NB4 (cell line): ENCODE measurements at regions not wholly inside any gene's neighbourhood (a gene's known extent, or its start where the extent isn't known, plus 50 kb on each side); places are given as distances from the start of the nearest gene placed in this dataset.

Experiments used
- MAX ChIP-seq: IDR thresholded peaks from 2 replicates; pipeline ENCODE4 v1.6.1; 2011; ENCODE audit warnings: low read depth, low read length
- MYC ChIP-seq: IDR thresholded peaks from 2 replicates; pipeline ENCODE4 v1.6.1; 2011; ENCODE audit warnings: low read depth, low read length
- POLR2A ChIP-seq: IDR thresholded peaks from 2 replicates; pipeline ENCODE4 v1.6.1; 2011; ENCODE audit warnings: mild to moderate bottlenecking; ENCODE audit not compliant: insufficient read length; ENCODE audit errors: extremely low read depth
- TF ChIP-seq, protein P1 (sequence below): IDR thresholded peaks from one replicate; pipeline ENCODE4 v1.5.1; 2012; ENCODE audit warnings: low read depth, low read length

- TF ChIP-seq, protein P1, sequence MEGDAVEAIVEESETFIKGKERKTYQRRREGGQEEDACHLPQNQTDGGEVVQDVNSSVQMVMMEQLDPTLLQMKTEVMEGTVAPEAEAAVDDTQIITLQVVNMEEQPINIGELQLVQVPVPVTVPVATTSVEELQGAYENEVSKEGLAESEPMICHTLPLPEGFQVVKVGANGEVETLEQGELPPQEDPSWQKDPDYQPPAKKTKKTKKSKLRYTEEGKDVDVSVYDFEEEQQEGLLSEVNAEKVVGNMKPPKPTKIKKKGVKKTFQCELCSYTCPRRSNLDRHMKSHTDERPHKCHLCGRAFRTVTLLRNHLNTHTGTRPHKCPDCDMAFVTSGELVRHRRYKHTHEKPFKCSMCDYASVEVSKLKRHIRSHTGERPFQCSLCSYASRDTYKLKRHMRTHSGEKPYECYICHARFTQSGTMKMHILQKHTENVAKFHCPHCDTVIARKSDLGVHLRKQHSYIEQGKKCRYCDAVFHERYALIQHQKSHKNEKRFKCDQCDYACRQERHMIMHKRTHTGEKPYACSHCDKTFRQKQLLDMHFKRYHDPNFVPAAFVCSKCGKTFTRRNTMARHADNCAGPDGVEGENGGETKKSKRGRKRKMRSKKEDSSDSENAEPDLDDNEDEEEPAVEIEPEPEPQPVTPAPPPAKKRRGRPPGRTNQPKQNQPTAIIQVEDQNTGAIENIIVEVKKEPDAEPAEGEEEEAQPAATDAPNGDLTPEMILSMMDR = no peak
- TF ChIP-seq POLR2A (no peak), MAX (no peak), MYC (no peak)
Observed at GRCh38 chr2:199057936-199058335, 399.8 kb downstream of the SATB2 start.
